Nephron (organoid): ENCODE measurements at regions not wholly inside any gene's neighbourhood (a gene's known extent, or its start where the extent isn't known, plus 50 kb on each side); places are given as distances from the start of the nearest gene placed in this dataset.
A peak's percentile ranks its signal among the peaks of the same experiment; 100 is the strongest.

ENCODE experiments used
- H3K27ac Mint-ChIP-seq, 3 experiments: 2 replicates each; pipeline ENCODE4 v1.8.0; 2020; ENCODE audit warnings: mixed read lengths in 3 of 3, mild to moderate bottlenecking in 2 of 3, moderate library complexity in 1 of 3
- H3K27me3 Mint-ChIP-seq: 2 replicates; pipeline ENCODE4 v1.8.0; 2021; ENCODE audit warnings: low read depth, mild to moderate bottlenecking, moderate library complexity, mixed read lengths
- H3K36me3 Mint-ChIP-seq: 2 replicates; pipeline ENCODE4 v1.8.0; 2020; ENCODE audit warnings: low read depth, mixed read lengths
- H3K4me1 Mint-ChIP-seq: 2 replicates; pipeline ENCODE4 v1.8.0; 2020; ENCODE audit warnings: mixed read lengths
- H3K4me3 Mint-ChIP-seq, 3 experiments: 2 replicates each; pipeline ENCODE4 v1.8.0; 2020; ENCODE audit warnings: mild to moderate bottlenecking in 3 of 3, mixed read lengths in 3 of 3, moderate library complexity in 2 of 3
- H3K9me3 Mint-ChIP-seq: 2 replicates; pipeline ENCODE4 v1.8.0; 2020; ENCODE audit warnings: mixed read lengths
- TF ChIP-seq, protein P1 (sequence below), 3 experiments: fragments of 200-600 bp; sonication (generic); IDR thresholded peaks; one replicate each; pipeline ENCODE4 v1.5.0; 2021; ENCODE audit warnings: antibody characterized with exemption in 3 of 3; ENCODE audit not compliant: unreplicated experiment in 3 of 3

DNA sequence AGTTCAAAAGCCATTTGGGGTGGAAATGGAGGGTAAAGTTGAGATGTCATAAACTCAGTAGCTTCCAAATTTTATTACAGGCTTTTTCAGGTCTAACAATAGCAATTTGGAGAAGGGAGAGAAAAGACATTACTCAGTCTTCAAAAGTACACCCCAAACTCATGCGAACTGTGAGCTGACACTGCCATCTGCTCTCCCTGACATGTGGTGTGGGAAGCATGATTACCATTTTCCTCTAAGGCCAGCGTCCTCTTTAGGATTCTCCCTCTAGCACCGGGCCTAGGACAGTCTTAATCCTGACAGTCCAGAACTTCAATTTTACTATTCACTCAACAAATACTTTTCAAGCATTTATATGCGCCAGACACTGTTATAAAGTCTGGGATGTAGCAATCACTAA, 536.0 kb upstream of the JARID2 start:
- Mint-ChIP-seq H3K4me1 (peaks cover 33% of the 10 kb centered on the region), H3K27ac (no peak overlapping the region)
- TF ChIP-seq, protein P1, sequence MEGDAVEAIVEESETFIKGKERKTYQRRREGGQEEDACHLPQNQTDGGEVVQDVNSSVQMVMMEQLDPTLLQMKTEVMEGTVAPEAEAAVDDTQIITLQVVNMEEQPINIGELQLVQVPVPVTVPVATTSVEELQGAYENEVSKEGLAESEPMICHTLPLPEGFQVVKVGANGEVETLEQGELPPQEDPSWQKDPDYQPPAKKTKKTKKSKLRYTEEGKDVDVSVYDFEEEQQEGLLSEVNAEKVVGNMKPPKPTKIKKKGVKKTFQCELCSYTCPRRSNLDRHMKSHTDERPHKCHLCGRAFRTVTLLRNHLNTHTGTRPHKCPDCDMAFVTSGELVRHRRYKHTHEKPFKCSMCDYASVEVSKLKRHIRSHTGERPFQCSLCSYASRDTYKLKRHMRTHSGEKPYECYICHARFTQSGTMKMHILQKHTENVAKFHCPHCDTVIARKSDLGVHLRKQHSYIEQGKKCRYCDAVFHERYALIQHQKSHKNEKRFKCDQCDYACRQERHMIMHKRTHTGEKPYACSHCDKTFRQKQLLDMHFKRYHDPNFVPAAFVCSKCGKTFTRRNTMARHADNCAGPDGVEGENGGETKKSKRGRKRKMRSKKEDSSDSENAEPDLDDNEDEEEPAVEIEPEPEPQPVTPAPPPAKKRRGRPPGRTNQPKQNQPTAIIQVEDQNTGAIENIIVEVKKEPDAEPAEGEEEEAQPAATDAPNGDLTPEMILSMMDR (IDR thresholded peaks at IDR 0.05; ENCODE audit: unreplicated experiment in 3 of 3): no peak

DNA sequence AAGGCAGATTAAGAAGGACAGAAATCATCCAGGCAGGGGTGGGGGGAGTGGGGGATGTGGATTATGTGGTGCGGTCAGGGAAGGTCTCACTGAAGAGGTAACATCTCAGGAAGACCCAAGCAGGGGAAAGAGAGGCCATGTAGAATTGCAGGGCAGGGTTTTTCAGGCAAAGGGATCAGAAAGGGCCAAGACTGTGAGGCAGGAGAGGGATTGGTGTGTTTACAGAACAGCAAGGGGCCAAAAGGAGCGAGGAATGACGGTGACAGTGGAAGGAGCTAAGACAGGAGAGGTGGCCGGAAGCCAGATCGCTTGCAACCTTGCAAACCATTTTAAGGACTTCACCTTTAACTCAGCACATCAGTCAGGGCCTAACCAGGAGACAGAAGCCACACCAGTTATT, 535.4 kb upstream of the JARID2 start:
- peaks cover 31% of the 10 kb centered on the region for H3K4me1 Mint-ChIP-seq
- no peak overlapping the region for H3K27ac Mint-ChIP-seq
- H3K27me3 Mint-ChIP-seq: peaks cover 4% of the 10 kb centered on the region
- TF ChIP-seq, protein P1 (IDR thresholded peaks at IDR 0.05; ENCODE audit: unreplicated experiment in 3 of 3): no peak
- H3K9me3 Mint-ChIP-seq: peaks cover 11% of the 10 kb centered on the region
- no peak overlapping the region for H3K4me3 Mint-ChIP-seq
- peaks cover 3% of the 10 kb centered on the region for H3K36me3 Mint-ChIP-seq

More for the DNA sequence above, 536.0 kb upstream of the JARID2 start:
- peaks cover 4% of the 10 kb centered on the region for H3K27me3 Mint-ChIP-seq
- H3K9me3 Mint-ChIP-seq: peaks cover 11% of the 10 kb centered on the region
- H3K4me3 Mint-ChIP-seq: no peak overlapping the region
- peaks cover 3% of the 10 kb centered on the region for H3K36me3 Mint-ChIP-seq

DNA sequence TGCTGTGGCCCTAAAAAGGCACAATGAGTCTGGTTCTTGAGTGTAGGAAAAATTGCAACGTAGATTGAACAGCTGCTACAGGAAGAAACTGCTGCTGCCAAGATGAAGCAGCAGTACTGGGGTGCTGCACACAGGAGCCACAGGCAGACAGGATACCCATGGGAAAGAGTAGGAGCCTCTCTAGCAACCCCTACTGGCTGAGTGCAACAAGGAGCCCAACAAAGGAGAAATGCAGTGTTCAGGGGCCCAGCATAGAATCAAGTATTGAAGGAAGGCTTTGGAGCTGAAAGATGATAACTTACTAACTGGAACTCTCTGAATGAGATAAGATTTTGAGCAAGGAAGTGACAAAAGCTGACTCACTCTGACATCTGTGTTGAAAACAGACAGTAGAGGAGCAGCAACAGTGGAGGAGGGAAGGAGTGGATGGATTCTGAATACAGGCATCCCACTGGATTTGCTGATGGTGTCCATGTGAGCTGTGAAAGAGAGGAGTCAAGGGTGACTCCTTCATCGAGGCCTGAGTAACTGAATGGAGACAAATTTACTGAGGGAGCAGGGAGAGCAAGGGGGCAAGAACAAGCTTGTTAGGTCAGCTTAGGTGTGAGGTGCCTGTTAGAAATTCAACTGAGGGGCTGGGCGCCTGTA, 534.7 kb upstream of the JARID2 start:
- peak overlapping the region in 1 of 3 experiments; percentile 38 for H3K27ac Mint-ChIP-seq
- H3K4me3 Mint-ChIP-seq: no peak overlapping the region
- H3K4me1 Mint-ChIP-seq: peaks cover 27% of the 10 kb centered on the region
- H3K27me3 Mint-ChIP-seq: peaks cover 4% of the 10 kb centered on the region
- TF ChIP-seq, protein P1 (IDR thresholded peaks at IDR 0.05; ENCODE audit: unreplicated experiment in 3 of 3): no peak
- peaks cover 3% of the 10 kb centered on the region for H3K36me3 Mint-ChIP-seq
- H3K9me3 Mint-ChIP-seq: peaks cover 11% of the 10 kb centered on the region

DNA sequence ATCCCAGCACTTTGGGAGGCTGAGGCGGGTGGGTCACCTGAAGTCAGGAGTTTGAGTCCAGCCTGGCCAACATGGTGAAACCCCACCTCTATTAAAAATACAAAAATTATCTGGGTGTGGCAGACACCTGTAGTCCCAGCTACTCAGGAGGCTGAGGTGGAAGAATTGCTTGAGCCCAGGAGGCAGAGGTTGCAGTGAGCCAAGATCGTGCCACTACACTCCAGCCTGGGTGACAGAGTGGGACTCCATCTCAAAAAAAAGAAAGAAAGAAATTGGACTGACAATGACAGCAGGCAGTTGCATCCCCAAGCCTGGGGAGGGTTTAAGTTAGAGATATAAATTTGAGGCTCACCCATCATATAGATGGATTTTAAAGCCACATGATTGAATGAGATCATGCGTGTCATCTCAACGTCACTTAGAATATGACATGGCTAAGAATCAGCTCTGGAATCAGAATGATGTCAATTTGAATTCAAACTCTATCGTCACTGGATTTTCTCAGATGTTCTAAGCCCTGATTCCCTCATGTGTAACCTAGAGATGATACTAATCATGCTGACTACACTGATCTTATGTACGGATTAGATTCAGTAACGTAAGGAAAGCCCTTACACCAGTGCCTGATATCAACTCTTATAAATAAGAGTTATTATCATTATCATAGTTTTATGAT, 534.0 kb upstream of the JARID2 start:
- Mint-ChIP-seq H3K4me3 (no peak overlapping the region), H3K27me3 (peaks cover 4% of the 10 kb centered on the region), H3K36me3 (peaks cover 3% of the 10 kb centered on the region), H3K9me3 (peaks cover 11% of the 10 kb centered on the region), H3K27ac (no peak overlapping the region), H3K4me1 (peaks cover 20% of the 10 kb centered on the region)
- TF ChIP-seq, protein P1 (IDR thresholded peaks at IDR 0.05; ENCODE audit: unreplicated experiment in 3 of 3): no peak

GRCh38 chr6:14713008-14713960, 532.6 kb upstream of the JARID2 start:
- Mint-ChIP-seq H3K9me3 (peaks cover 11% of the 10 kb centered on the region), H3K27ac (no peak overlapping the region), H3K4me1 (peaks cover 6% of the 10 kb centered on the region), H3K4me3 (no peak overlapping the region), H3K36me3 (peaks cover 3% of the 10 kb centered on the region), H3K27me3 (peaks cover 4% of the 10 kb centered on the region)
- TF ChIP-seq, protein P1 (IDR thresholded peaks at IDR 0.05; ENCODE audit: unreplicated experiment in 3 of 3): no peak
